GM23248 (cell line): ENCODE measurements at regions not wholly inside any gene's neighbourhood (a gene's known extent, or its start where the extent isn't known, plus 50 kb on each side); places are given as distances from the start of the nearest gene placed in this dataset.
"Not testable (repeated sequence)": the region's sequence is repeated elsewhere in the genome, so short reads cannot be mapped to it uniquely, and the experiment has no call there.

Source experiments
- EZH2 ChIP-seq: fragments of 200-600 bp; sonication (generic); IDR thresholded peaks from 2 replicates; pipeline ENCODE4 v1.6.1; 2018; ENCODE audit warnings: antibody characterized with exemption, mild to moderate bottlenecking; ENCODE audit not compliant: insufficient read depth, poor library complexity, severe bottlenecking
- EZH2phosphoT487 ChIP-seq: fragments of 200-600 bp; sonication (generic); IDR thresholded peaks from 2 replicates; pipeline ENCODE4 v1.6.1; 2018; ENCODE audit warnings: antibody characterized with exemption, moderate library complexity, mild to moderate bottlenecking, low read depth; ENCODE audit not compliant: insufficient read depth

DNA sequence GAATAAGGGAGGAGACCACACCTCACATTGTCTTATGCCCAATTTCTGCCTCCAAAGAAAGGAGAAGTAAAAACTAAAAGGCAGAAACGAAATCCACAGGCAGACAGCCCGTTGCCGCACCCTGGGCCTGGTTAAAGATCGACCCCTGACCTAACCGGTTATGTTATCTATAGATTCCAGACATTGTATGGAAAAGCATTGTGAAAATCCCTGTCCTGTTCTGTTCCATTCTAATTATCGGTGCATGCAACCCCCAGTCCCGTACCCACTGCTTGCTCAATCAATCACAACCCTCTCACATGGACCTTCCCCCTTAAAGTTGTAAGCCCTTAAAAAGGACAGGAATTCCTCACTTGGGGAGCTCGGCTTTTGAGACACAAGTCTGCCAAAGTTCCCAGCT, 117.1 kb upstream of the PPM1J start:
- not testable (repeated sequence) for TF ChIP-seq EZH2, EZH2phosphoT487
